GM21528 (cell line): ENCODE measurements at regions not wholly inside any gene's neighbourhood (a gene's known extent, or its start where the extent isn't known, plus 50 kb on each side); places are given as distances from the start of the nearest gene placed in this dataset.

Source experiments
- ATAC-seq: cut with Tn5 transposase; IDR thresholded peaks from one replicate; pipeline ENCODE4 v1.9.1; 2021; ENCODE audit warnings: mild to moderate bottlenecking, moderate library complexity; ENCODE audit not compliant: unreplicated experiment, low FRiP score

- no peak for ATAC-seq
These were observed 150.4 kb downstream of the ETV1 start for GRCh38 chr7:13839063-13839462.
